GM19452 (cell line): ENCODE measurements at regions not wholly inside any gene's neighbourhood (a gene's known extent, or its start where the extent isn't known, plus 50 kb on each side); places are given as distances from the start of the nearest gene placed in this dataset.

ENCODE experiments used
- ATAC-seq: cut with Tn5 transposase; IDR thresholded peaks from one replicate; pipeline ENCODE4 v1.9.1; 2021; ENCODE audit not compliant: unreplicated experiment

- ATAC-seq: peak; percentile 72
Measured at GRCh38 chr3:130839813-130840212, 54.1 kb upstream of the ATP2C1 start.

GRCh38 chr3:130841357-130841756, 52.5 kb upstream of the ATP2C1 start:
- no peak for ATAC-seq

DNA sequence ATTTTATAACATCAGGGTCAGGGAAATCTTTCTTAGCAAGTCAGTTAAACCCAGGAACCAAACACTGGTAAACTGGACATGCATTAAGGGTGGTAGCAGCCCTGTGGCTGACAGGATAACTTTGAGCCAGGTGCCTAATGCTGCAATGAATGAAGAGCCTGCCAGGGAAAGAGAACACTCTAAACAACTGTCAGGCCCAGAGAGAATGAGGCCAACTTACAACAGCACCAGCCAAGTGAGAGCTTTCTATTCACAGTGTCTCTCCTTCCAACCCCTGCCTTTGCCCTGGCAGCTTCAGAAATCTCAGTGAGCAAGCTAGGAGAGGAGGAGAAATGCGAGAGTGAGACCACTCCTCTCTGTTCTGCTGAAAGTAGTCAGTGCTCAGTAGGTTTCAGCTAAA, 50.4 kb upstream of the ATP2C1 start:
- no peak for ATAC-seq
